ENCODE measurements at regions not wholly inside any gene's neighbourhood (a gene's known extent, or its start where the extent isn't known, plus 50 kb on each side); places are given as distances from the start of the nearest gene placed in this dataset.

- DNase-seq (ENCODE audit: low spot score) = no peak
Measured at GRCh38 chr14:71574976-71575375, 357.3 kb upstream of the RGS6 start.

DNA sequence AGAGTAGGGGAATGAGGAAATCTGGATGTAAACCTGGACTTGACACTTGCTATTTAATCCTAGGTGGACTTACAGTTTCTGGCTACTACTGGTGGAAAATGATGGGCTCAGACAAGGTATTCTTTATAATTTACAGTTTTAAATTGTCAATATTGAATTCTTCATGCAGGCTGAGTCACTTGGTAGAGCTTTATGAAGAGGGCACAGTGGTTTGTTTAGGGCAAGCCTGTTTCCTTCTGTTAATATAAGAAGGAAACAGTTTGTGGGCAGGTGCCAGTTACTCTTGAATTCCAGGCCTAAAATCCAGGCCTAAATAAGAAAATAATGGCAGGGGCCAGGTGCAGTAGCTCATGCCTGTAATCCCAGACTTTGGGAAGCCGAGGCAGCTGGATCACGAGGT is 355.8 kb upstream of the RGS6 start:
- no peak for DNase-seq (ENCODE audit: low spot score)

GRCh38 chr14:71579331-71579730 is 352.9 kb upstream of the RGS6 start:
- DNase-seq (ENCODE audit: low spot score) = no peak

GRCh38 chr14:71582705-71583104 is 349.5 kb upstream of the RGS6 start:
- DNase-seq (ENCODE audit: low spot score) = no peak

GRCh38 chr14:71583194-71583593 is 349.0 kb upstream of the RGS6 start:
- DNase-seq (ENCODE audit: low spot score) = no peak

- no peak for DNase-seq (ENCODE audit: low spot score)
Measured at GRCh38 chr14:71583705-71584104, 348.5 kb upstream of the RGS6 start.

- DNase-seq (ENCODE audit: low spot score) = no peak
Measured at GRCh38 chr14:71585361-71585760, 346.9 kb upstream of the RGS6 start.

DNA sequence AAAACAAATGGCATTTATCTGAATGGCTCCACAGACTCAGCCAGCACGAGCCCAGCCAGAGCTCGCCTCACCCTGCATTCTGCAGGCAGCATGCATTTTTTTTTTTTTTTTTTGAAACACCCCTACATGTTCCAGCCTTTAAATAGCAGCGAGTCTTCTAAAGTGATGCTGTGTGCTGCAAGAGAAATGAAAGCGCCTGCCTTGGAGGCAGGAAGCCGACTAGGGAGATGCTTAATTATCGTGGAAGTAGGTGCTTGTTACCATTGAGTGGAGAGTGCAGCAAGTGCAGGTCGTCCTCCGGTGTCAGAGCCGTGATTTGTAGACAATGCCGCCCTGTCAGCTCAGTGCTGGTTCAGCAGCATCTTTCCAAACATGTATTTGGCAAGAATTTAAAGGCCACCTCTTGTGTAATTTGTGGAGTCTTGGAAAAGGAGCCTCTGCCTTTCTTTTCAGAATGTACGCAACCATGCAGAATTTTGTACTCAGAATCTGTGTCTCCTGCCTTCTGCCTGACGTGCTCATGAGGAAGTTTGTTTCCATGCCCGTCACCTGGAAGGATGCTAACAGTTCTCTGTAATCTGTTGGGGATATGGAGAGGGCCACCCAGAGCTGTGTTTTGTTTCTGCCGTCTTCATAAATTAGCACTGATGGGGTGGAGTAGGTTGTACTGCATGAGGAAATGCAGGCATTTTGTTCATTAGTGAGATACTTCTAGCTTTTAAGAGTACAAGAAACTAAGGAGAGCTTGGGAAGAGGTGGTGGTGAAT is 345.9 kb upstream of the RGS6 start:
- no peak for DNase-seq (ENCODE audit: low spot score)

DNA sequence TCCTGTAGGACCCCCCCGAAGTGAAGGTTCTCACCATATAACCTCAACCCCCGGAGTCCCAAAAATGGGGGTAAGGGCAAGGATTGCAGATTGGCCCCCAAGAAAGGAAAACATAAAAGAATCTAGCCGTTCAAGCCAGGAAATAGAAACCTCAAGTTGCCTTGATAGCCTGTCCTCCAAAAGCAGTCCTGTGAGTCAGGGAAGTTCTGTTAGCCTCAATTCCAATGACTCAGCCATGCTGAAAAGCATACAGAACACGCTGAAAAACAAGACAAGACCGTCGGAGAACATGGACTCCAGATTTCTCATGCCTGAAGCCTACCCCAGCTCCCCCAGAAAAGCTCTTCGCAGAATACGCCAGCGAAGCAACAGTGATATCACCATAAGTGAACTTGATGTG is 344.2 kb upstream of the RGS6 start:
- no peak for DNase-seq (ENCODE audit: low spot score)

GRCh38 chr14:71588576-71589215 is 343.5 kb upstream of the RGS6 start:
- no peak for DNase-seq (ENCODE audit: low spot score)

- no peak for DNase-seq (ENCODE audit: low spot score)
Measured at GRCh38 chr14:71589609-71590008, 342.6 kb upstream of the RGS6 start.

GRCh38 chr14:71590131-71590530 is 342.1 kb upstream of the RGS6 start:
- DNase-seq (ENCODE audit: low spot score) = no peak

GRCh38 chr14:71591231-71591630 is 341.0 kb upstream of the RGS6 start:
- DNase-seq (ENCODE audit: low spot score) = no peak

DNA sequence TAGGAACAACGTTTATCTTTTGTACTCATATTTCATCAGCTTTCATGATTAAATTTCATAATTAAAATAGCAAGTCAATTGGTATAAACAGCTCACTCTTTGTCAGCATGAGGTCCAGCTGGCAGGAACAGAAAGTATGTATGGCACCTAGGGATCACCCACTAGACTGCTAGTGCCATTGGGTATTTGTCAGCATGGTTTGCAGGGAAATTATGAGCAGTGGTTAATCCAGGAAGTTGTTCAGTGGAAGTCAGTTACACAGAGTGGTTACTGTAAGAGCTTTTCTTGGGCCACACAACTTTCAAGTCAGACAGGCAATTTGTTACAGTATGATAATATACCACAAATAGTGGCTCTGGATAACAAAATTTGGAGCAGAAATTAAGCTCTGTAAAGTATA is 340.3 kb upstream of the RGS6 start:
- DNase-seq (ENCODE audit: low spot score) = no peak

DNA sequence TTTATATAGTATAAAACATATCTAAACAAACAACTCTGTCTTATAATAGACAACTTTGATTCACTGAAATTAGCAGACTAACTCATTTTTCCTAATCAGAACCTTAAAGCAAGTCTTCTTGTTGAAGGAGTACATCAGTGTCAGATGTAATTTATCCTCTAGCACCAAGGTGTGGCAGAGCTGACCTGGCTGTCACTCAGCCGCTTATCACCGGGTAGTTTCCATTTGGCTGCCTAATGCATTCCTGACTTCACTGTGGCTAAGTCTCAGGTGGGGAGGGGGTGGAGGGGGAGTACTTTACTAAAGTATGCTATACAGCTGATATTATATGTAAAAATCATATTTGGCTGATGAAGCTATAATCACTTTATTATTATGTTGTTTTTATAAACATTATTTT is 339.9 kb upstream of the RGS6 start:
- no peak for DNase-seq (ENCODE audit: low spot score)

GRCh38 chr14:71593966-71594365 is 338.3 kb upstream of the RGS6 start:
- DNase-seq (ENCODE audit: low spot score) = no peak

DNA sequence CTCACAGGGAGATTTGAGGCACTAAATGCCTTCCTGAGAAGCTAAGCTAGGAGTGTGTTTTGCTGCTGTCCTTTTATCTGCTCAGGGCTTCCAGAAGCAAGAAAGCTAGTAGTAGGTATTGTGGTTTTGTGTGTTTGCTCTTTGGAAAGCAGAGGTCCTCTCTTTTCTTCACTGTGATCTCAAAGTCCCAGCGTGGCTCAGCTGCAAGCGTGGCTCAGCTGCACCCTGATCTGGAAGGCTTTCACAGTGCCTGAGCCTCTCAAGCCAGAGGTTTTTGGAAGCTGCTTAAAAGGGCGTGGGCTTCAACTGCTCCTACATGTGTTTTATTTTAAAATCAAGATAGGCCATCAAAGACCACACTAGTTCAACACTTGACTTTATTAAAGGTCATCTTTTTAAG is 337.4 kb upstream of the RGS6 start:
- DNase-seq (ENCODE audit: low spot score) = no peak

DNA sequence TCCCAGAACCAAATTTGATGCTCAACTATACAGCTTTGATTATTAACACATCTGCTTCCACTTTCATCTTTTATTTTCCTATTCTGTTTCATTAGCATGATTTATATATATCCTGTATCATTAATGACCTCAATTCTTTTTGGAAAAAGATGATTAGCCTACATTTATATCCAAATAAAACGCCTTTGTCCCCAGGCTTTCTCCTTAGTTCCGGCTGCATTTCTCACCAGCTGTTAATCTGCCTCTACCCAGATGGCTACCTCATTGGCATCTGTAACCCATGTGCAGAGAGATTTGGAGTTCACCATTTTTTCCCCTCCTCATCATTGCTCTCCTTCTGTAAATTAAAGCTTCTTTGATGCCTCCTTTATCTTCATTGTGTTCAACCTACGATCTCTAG is 336.8 kb upstream of the RGS6 start:
- DNase-seq (ENCODE audit: low spot score) = no peak

- no peak for DNase-seq (ENCODE audit: low spot score)
Measured at GRCh38 chr14:71597287-71597920, 334.8 kb upstream of the RGS6 start.

DNA sequence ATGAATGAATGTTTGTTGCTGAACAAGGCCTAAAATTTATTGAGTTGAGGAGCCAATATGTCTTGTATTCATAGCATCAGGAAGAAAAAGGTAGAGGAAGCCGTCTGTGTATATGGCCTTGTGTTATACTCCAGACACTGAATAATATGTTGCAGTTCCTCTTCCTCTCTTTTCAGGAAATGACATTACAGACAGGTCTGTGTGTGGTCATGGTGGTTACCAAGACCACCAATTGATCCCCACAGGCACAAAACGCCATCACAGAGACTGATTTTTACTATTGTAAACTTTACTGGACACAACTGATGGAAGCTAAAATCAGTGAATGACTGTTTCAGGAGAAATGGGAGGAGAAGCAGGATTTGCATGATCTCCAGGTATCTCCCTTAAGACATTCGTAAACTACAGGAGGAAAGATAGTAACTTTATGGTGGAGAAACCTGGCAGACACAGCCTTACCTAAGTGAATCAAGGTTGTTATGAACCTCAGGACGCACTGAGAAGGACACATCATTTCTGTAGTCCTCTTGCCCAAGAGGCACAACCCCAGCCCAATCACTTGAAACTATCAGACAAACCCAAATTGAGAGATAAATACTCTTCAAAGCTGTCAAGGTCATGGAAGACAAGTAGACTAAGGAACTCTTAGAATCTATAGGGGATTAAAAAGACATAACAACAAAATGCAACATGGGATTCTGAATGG is 334.1 kb upstream of the RGS6 start:
- DNase-seq (ENCODE audit: low spot score) = no peak

DNA sequence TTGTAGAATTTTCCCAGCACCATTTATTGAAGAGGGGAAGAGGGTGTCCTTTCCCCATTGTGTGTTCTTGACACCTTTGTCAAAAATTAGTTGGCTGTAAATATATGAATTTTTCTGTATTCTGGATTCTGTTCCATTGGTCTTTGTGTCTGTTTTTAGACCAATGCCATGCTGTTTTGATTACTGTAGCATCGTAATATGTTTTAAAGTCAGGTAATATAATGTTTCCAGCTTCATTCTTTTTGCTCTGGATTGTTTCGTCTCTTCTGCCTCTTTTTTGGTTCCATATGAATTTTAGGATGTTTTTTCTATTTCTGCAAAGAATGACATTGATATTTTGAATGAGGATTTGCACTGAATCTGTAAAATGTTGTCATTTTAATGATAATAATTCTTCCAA is 331.9 kb upstream of the RGS6 start:
- DNase-seq (ENCODE audit: low spot score) = no peak

- DNase-seq (ENCODE audit: low spot score) = no peak
Measured at GRCh38 chr14:71602524-71602923, 329.7 kb upstream of the RGS6 start.

DNA sequence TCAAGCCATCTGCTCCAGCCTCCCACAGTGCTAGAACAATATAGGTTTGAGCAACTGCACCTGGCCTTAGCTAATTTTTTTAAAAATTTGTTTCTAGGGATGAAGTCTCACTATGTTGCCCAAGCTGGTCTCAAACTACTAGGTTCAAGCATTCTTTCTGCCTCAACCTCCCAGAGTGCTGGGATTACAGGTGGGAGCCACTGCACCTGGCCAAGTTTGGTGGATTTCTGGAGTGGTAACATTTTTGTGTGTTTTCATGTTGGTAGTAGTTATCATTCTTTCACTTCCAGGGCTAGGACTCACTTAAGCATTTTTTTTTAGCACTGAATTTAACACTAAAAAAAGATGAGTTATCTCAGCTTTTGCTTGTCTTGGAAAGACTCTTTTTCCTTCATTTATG is 328.0 kb upstream of the RGS6 start:
- DNase-seq (ENCODE audit: low spot score) = no peak

Measured in hematopoietic multipotent progenitor cell treated with erythropoietin and hydrocortisone succinate and interleukin-3 and kit ligand, for 17 days (in vitro differentiated cells).